Pulmonary artery endothelial cell (primary cell): ENCODE measurements at regions not wholly inside any gene's neighbourhood (a gene's known extent, or its start where the extent isn't known, plus 50 kb on each side); places are given as distances from the start of the nearest gene placed in this dataset.

Source experiments
- DNase-seq: peaks from one replicate; pipeline ENCODE4 v3.0.0-alpha.2; 2011; ENCODE audit warnings: low read depth, low spot score

- DNase-seq, result no peak
Observed at GRCh38 chr10:109205929-109206585, 717.3 kb downstream of the XPNPEP1 start.

- DNase-seq, result no peak
Observed at GRCh38 chr10:109203646-109204353, 719.5 kb downstream of the XPNPEP1 start.

- DNase-seq, result no peak
Observed at GRCh38 chr10:109202111-109202510, 721.2 kb downstream of the XPNPEP1 start.

- no peak for DNase-seq
Observed at GRCh38 chr10:109200646-109201045, 722.7 kb downstream of the XPNPEP1 start.

- no peak for DNase-seq
Observed at GRCh38 chr10:109191823-109192222, 731.5 kb downstream of the XPNPEP1 start.

GRCh38 chr10:109191341-109191740 lies 732.0 kb downstream of the XPNPEP1 start:
- no peak for DNase-seq

GRCh38 chr10:109187677-109188076 lies 735.6 kb downstream of the XPNPEP1 start:
- no peak for DNase-seq

- DNase-seq, result no peak
Observed at GRCh38 chr10:109183366-109183765, 739.9 kb downstream of the XPNPEP1 start.

- DNase-seq, result no peak
Observed at GRCh38 chr10:109178591-109178990, 744.7 kb downstream of the XPNPEP1 start.

- DNase-seq, result no peak
Observed at GRCh38 chr10:109174526-109174925, 748.8 kb downstream of the XPNPEP1 start.

GRCh38 chr10:109173937-109174336 lies 749.4 kb downstream of the XPNPEP1 start:
- no peak for DNase-seq

GRCh38 chr10:109173121-109173520 lies 750.2 kb downstream of the XPNPEP1 start:
- DNase-seq, result no peak

GRCh38 chr10:109166935-109167334 lies 756.4 kb downstream of the XPNPEP1 start:
- DNase-seq, result no peak

GRCh38 chr10:109159351-109159750 lies 764.0 kb downstream of the XPNPEP1 start:
- DNase-seq, result no peak

GRCh38 chr10:109156396-109156795 lies 766.9 kb downstream of the XPNPEP1 start:
- no peak for DNase-seq

GRCh38 chr10:109149666-109150350 lies 773.5 kb downstream of the XPNPEP1 start:
- DNase-seq, result no peak

- no peak for DNase-seq
Observed at GRCh38 chr10:109127363-109127762, 795.9 kb downstream of the XPNPEP1 start.

- DNase-seq, result no peak
Observed at GRCh38 chr10:109126541-109126940, 796.8 kb downstream of the XPNPEP1 start.

- no peak for DNase-seq
Observed at GRCh38 chr10:109126016-109126415, 797.3 kb downstream of the XPNPEP1 start.

GRCh38 chr10:109115179-109115578 lies 808.1 kb downstream of the XPNPEP1 start:
- DNase-seq, result no peak

GRCh38 chr10:109114579-109114978 lies 808.7 kb downstream of the XPNPEP1 start:
- no peak for DNase-seq

- no peak for DNase-seq
Observed at GRCh38 chr10:109106604-109107003, 816.7 kb downstream of the XPNPEP1 start.

- DNase-seq, result no peak
Observed at GRCh38 chr10:109105725-109106124, 817.6 kb downstream of the XPNPEP1 start.
